ENCODE measurements at regions not wholly inside any gene's neighbourhood (a gene's known extent, or its start where the extent isn't known, plus 50 kb on each side); places are given as distances from the start of the nearest gene placed in this dataset.
"Not testable (repeated sequence)": the region's sequence is repeated elsewhere in the genome, so short reads cannot be mapped to it uniquely, and the experiment has no call there.

DNA sequence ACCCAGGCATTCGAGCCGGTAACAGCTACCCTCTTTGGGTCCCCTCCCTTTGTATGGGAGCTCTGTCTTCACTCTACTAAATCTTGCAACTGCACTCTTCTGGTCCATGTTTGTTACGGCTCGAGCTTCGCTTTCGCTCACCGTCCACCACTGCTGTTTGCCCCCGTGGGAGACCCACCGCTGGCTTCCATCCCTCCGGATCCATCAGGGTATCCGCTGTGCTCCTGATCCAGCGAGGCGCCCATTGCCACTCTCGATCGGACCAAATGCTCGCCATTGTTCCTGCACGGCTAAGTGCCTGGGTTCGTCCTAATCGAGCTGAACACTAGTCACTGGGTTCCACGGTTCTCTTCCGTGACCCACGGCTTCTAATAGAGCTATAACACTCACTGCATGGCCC lies 416.3 kb downstream of the TMEM121 start:
- not testable (repeated sequence) for FAIRE-seq

GRCh38 chr14:105943973-105944602 lies 417.7 kb downstream of the TMEM121 start:
- FAIRE-seq: no peak

- no peak for FAIRE-seq
These were observed 418.5 kb downstream of the TMEM121 start for GRCh38 chr14:105944632-105945610.

DNA sequence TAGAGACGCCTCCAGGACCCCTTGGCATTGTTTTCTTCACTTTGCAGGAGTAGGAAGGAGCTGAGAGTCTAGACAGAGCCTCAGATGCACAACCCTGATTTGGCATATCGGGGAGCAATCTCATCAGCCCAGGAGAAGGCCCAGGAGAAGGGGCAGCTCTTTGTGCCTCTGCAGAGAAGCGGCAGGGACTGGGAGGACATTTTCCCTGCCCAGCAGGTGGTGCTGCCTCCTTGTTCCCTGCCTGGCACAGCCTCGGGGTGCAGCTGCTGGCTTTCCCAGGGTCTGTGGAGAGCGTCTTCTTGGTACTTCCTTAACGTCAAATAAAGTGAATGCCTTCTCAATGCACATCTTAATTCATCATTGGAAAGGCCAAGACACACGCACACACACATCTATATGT lies 419.5 kb downstream of the TMEM121 start:
- no peak for FAIRE-seq

DNA sequence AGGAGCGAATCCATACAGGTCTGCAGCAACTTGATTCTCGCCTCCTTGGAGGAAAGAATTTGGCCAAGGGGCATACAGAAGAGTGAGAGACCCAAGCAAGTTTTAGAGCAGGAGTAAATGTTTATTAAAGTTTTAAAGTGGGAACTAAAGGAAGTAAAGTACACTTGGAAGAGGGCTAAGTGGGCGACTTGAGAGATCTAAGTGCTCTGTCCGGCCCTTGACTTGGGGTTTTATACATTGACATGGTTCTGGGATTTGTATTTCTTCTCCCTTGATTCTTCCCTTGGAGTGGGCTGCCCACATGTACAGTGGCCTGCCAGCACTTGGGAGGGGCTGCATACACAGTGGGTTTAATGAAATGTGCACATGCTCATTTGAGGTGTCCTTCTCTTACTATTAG lies 421.2 kb downstream of the TMEM121 start:
- no peak for FAIRE-seq

GRCh38 chr14:105948955-105949354 lies 422.6 kb downstream of the TMEM121 start:
- FAIRE-seq: not testable (repeated sequence)

GRCh38 chr14:105950364-105950892 lies 424.0 kb downstream of the TMEM121 start:
- not testable (repeated sequence) for FAIRE-seq

GRCh38 chr14:105951399-105951798 lies 425.0 kb downstream of the TMEM121 start:
- FAIRE-seq: no peak

DNA sequence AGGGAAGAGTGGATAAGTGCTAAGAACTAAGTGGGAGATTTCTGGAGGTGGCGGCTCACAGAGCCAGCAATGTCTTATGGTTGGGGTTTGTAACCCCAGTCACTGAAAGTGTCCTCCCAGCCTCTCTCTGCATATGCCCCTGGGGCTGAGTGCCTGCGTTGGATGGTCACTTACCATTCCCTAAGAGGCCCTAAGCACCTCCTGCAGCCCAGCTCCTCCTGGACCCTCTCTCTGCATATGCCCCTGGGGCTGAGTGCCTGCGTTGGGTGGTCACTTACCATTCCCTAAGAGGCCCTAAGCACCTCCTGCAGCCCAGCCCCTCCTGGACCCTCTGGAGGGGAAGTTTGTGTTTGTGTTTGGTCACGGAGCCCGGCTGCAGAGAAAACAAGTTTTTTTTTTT lies 425.8 kb downstream of the TMEM121 start:
- FAIRE-seq: no peak

DNA sequence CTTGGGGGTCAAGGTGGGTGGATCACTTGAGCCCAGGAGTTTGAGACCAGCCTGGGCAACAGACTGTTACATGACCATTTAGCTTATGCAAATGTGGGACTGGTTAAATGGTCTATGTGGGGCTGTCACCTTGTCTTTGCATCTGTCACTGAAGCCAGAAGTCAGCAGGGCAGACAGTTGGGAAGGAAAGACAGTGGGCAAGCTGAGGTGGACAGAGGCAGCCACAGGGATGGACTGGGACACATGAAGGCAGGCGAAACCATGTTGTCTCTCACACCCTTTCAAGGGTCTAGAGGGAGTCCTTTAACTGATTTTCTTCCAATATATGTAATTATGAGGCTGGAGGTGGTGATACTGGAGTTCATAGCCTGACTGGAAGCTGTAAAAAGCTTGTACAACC lies 426.4 kb downstream of the TMEM121 start:
- no peak for FAIRE-seq

DNA sequence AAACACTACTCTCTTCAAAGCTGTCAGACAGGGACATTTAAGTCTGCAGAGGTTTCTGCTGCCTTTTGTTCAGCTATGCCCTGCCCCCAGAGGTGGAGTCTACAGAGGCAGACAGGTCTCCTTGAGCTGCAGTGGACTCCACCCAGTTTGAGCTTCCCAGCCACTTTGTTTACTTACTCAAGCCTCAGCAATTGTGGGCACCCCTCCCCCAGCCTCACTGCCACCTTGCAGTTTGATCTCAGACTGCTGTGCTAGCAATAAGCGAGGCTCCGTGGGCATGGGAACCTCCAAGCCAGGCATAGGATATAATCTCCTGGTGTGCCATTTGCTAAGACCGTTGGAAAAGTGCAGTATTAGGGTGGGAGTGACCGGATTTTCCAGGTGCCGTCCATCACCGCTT lies 435.2 kb downstream of the TMEM121 start:
- not testable (repeated sequence) for FAIRE-seq

DNA sequence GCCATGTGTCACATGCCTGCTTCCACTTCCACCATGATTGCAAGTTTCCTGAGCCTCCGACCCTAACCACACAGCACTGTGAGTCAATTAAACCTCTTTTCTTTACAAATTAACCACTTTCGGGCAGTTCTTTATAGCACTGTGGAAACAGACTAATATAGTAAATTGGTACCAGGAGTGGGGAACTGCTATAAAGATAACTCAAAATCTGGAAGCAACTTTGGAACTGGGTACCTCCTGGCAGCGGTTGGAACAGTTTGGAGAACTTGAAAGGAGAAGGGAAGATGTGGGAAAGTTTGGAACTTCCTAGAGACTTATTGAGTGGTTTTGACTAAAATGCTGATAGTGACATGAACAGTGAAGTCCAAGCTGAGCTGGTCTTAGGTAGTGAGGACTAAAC lies 436.1 kb downstream of the TMEM121 start:
- FAIRE-seq: no peak

GRCh38 chr14:105968291-105968690 lies 441.9 kb downstream of the TMEM121 start:
- no peak for FAIRE-seq

- FAIRE-seq: not testable (repeated sequence)
These were observed 442.6 kb downstream of the TMEM121 start for GRCh38 chr14:105969026-105969425.

DNA sequence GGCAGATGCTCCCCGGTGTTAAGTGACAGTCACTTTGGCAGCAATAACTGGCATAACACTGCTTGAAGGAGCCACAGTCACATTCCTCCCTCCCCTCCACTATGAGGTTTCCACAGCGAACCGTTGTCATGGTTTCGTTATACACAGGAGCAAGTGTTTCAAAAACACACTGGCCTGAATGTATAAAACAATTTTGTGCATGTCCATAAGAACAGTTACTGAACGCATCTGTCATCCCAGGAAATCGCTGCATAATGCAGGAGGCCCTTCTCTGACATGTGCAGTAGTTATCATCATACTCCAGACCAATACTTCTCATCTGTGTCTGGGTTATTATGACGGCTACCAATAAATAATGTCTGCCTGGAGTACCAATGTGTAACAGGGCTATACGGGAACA lies 444.4 kb downstream of the TMEM121 start:
- not testable (repeated sequence) for FAIRE-seq

DNA sequence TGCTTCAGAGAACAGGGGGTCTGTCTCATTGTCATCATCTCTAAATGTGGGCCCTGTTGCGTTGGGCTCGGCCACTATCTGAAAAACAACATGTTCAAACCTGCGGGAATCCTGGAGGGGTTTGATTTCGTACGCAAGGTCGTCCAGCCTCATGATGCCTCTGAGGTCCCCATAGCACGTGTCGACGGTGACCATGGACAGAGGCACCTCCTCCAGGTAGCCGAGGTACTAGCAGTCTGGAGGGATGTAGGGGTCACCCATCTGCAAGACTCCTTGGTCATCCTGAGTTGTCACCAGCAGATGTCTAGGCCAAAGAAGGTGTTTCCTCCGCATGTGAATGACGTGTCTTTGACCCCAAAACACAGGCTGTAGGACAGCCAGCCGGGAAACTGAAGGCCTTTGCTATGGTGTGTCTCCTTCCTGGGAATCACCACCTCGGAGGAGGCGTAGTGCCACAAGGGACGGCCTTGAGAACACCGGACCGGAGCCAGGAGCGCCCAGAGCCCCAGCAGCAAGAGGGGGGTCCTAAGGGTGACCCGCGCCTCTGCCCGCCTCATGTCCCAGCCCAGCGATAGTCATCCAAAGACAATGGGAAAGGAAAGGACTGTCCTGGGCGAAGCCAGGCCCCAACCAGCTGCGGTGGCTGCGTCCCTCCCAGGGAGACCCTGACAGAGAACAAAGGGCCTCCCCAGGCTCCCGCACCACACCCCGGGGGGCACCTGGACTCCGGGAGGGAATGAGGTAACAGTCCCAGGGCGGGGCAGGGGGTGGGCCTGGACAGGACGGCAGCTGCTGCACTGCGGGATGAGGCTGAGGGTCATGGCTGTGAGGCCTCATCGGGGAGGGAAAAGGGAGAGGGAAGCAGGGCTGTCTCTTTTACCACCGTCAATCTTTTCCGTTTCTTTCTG lies 445.5 kb downstream of the TMEM121 start:
- FAIRE-seq: no peak

DNA sequence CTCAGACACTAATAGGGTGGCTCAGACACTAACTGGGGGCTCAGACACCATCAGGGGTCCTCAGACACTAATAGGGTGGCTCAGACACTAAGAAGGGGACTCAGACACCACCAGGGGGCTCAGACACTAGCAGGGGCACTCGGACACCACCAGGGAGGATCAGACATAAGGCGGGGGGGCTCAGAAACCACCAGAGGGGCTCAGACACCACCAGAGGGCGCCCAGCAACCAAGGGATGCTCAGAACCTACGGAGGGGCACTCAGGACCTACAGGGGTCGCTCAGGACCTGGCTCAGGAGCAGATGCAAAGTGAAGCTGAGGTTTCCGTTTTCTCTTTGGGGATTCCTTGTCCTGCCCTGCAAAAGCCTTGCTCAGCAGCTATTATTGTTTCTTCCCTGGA lies 448.5 kb downstream of the TMEM121 start:
- FAIRE-seq: no peak

DNA sequence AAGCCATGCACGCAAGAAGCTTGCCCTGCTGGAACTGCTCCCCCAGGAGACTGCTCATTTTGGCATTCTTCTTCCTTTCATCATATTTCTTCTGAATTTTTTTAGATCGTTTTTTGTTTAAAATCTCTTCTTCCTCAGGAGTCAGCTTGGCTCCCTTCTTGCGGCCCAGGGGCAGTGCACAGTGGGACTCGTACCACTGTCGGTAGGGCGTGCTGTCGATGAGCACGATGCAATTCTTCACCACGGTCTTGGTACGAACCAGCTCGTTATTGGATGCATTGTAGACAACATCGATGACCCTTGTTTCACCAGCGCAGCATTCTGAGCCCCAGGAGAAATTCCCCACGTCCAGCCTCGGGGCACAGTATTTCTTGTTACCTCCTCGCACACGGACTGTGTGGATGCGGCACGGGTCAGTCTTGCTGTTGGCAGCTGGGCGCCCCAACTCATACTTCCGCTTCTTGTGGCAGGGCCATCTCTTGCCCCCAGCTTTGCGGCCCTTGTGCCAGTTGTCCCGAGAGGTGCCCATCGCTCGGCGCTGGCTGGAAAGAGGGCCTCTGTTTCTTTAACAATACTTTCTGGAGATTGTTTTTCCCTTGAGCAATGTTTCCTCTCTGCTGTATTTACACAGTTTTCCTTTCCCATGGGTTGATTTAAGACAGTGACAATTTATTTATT lies 452.4 kb downstream of the TMEM121 start:
- FAIRE-seq: no peak

GRCh38 chr14:105979446-105979845 lies 453.1 kb downstream of the TMEM121 start:
- no peak for FAIRE-seq

GRCh38 chr14:105980224-105980623 lies 453.8 kb downstream of the TMEM121 start:
- no peak for FAIRE-seq

DNA sequence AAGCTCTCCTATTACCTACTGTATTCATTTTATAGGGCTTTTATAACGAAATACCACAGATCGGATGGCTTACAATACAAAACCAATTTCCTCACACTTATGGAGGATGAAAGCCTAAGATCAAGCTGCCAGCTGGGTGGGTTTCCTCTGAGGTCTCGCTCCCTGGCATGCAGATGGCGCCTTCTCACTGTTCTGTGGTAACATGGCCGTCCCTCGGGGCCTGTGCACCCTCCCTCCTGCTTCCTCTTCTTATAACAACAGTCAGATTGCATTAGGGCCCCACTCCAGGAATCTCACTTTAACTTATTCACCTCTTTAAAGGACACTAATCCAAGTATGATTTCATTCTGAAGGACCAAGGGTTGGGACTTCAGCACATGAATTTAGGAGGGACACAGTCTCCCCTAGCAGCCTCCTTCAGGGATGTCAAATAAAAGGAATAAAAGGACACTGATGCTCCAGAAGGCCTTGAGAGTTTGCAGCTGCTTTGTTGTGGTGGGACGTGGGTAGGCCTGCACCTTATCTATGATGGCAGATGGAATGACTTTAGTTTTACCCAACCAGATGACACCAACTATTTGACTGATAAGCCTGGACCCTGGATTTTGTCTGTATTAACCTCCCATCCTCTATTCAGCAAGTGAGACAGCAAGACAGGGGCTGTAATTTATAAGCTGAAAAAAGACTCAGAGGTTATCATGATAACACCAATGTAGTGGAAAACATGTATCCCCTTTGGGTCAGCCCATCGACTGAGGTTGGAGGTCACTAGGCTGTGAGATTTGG lies 455.3 kb downstream of the TMEM121 start:
- FAIRE-seq: not testable (repeated sequence)

Data from A204.1 (cell line).